GM12878 (cell line): ENCODE measurements at regions not wholly inside any gene's neighbourhood (a gene's known extent, or its start where the extent isn't known, plus 50 kb on each side); places are given as distances from the start of the nearest gene placed in this dataset.

Experiments
- ATAC-seq: fragments of 200-7000 bp; cut with Tn5 transposase; 3 replicates; pipeline ENCODE4 v1.9.1; 2020; ENCODE audit warnings: mild to moderate bottlenecking, moderate library complexity
- BruUV-seq: library from RNA; stranded (reverse); fragments of 400-500 nt; replicated peaks from 2 replicates; lab custom pipeline; 2021; lab: Mats Ljungman, UMichigan
- CTCF ChIA-PET: fragments of 300-600 bp; sonication (Branson Sonifier 250); formaldehyde crosslinking; extraction: SDS; loops from one replicate; lab custom pipeline; 2021; ENCODE audit warnings: inconsistent platforms; lab: Yijun Ruan, JAX
- POLR2A ChIA-PET: fragments of 350-600 bp; formaldehyde crosslinking; extraction: SDS; loops from one replicate; lab custom pipeline; 2021; ENCODE audit warnings: inconsistent platforms; lab: Charles Lee
- RAD21 ChIA-PET: fragments of 300-600 bp; sonication (Branson Sonifier 250); formaldehyde crosslinking; loops from one replicate; lab custom pipeline; 2023; ENCODE audit warnings: antibody characterized with exemption; ENCODE audit not compliant: unreplicated experiment; lab: Charles Lee
- SMC1A ChIA-PET: fragments of 300-600 bp; sonication (Branson Sonifier 250); formaldehyde crosslinking; loops from one replicate; lab custom pipeline; 2023; ENCODE audit not compliant: unreplicated experiment, uncharacterized antibody; lab: Charles Lee
- DNase-seq: peaks from one replicate; pipeline ENCODE4 v3.0.0-alpha.2; 2011; ENCODE audit warnings: low read depth, low spot score
- FAIRE-seq: peaks from 3 replicates; lab custom pipeline; 2011; peaks lifted over from hg19 to GRCh38; lab: Jason Lieb, UNC
- H2AFZ ChIP-seq: 2 replicates; pipeline ENCODE4 v1.6.0; 2011; ENCODE audit warnings: low read depth, low read length, control low read depth; ENCODE audit not compliant: control insufficient read depth
- H3K27ac ChIP-seq: 2 replicates; pipeline ENCODE4 v1.5.1; 2011; ENCODE audit warnings: control low read depth; ENCODE audit not compliant: control insufficient read depth, insufficient read depth
- H3K27me3 ChIP-seq, 2 experiments: replicated peaks in 1 of 2; 2 replicates each; pipeline versions ENCODE4 v1.6.0 to v1.6.1; 2011; ENCODE audit warnings: low read length in 1 of 2; ENCODE audit not compliant: control insufficient read depth in 2 of 2, insufficient read depth in 2 of 2
- H3K36me3 ChIP-seq, 2 experiments: 2 replicates each; pipeline ENCODE4 v1.5.1; 2011; ENCODE audit warnings: low read length in 1 of 2; ENCODE audit not compliant: control insufficient read depth in 2 of 2, insufficient read depth in 2 of 2
- H3K4me1 ChIP-seq: 2 replicates; pipeline ENCODE4 v1.6.1; 2011; ENCODE audit warnings: mild to moderate bottlenecking, low read length, moderate library complexity, mixed read lengths; ENCODE audit not compliant: control insufficient read depth, insufficient read depth
- H3K4me2 ChIP-seq: 2 replicates; pipeline ENCODE4 v1.6.0; 2011; ENCODE audit warnings: control low read depth; ENCODE audit not compliant: control insufficient read depth, insufficient read depth
- H3K4me3 ChIP-seq: fragments of 200-600 bp; sonication (generic); 2 replicates; pipeline ENCODE4 v1.5.1; 2016
- H3K79me2 ChIP-seq: 2 replicates; pipeline ENCODE4 v1.6.0; 2011; ENCODE audit warnings: low read length; ENCODE audit not compliant: control insufficient read depth, insufficient read depth
- H3K9ac ChIP-seq: 2 replicates; pipeline ENCODE4 v1.8.0; 2011; ENCODE audit warnings: low read length, control low read depth, mixed read lengths; ENCODE audit not compliant: control insufficient read depth, insufficient read depth
- H3K9me3 ChIP-seq: replicated peaks from 3 replicates; pipeline ENCODE4 v1.5.1; 2011; ENCODE audit warnings: mild to moderate bottlenecking, low read length; ENCODE audit not compliant: control insufficient read depth, insufficient read depth
- H4K20me1 ChIP-seq: 2 replicates; pipeline ENCODE4 v1.6.0; 2011; ENCODE audit not compliant: control insufficient read depth, insufficient read depth
- ATF7 ChIP-seq: fragments of 450-650 bp; IDR thresholded peaks from 2 replicates; pipeline ENCODE4 v1.6.1; 2016; ENCODE audit warnings: low read depth, mild to moderate bottlenecking
- BRCA1 ChIP-seq: IDR thresholded peaks from 2 replicates; pipeline ENCODE4 v1.6.1; 2011; ENCODE audit warnings: low read depth, low read length, improper control_type of control experiment
- ETV6 ChIP-seq, 2 experiments: fragments of 450-650 bp in 1 of 2; IDR thresholded peaks in 1 of 2; conservative IDR thresholded peaks in 1 of 2; 2 replicates each; pipeline ENCODE4 v1.6.1; 2014; ENCODE audit warnings: antibody characterized with exemption in 1 of 2, borderline replicate concordance in 1 of 2, low read depth in 1 of 2, mild to moderate bottlenecking in 1 of 2, moderate library complexity in 1 of 2
- MXI1 ChIP-seq: fragments of 150-350 bp; IDR thresholded peaks from 2 replicates; pipeline ENCODE4 v1.6.1; 2011; ENCODE audit warnings: low read depth, mild to moderate bottlenecking, inconsistent platforms, low read length, improper control_type of control experiment
- NFIC ChIP-seq: IDR thresholded peaks from 2 replicates; pipeline ENCODE4 v1.6.1; 2012; ENCODE audit warnings: low read depth, mild to moderate bottlenecking, inconsistent platforms, low read length, moderate library complexity
- PAX5 ChIP-seq: IDR thresholded peaks from 2 replicates; pipeline ENCODE4 v1.6.1; 2011; ENCODE audit warnings: low read depth, low read length, borderline replicate concordance
- SUPT20H ChIP-seq: IDR thresholded peaks from 2 replicates; pipeline ENCODE4 v1.6.1; 2011; ENCODE audit warnings: low read depth, mild to moderate bottlenecking, low read length, moderate library complexity, borderline replicate concordance; ENCODE audit not compliant: control insufficient read depth
- TBL1XR1 ChIP-seq: IDR thresholded peaks from 2 replicates; pipeline ENCODE4 v1.6.1; 2012; ENCODE audit warnings: low read depth, low read length, improper control_type of control experiment
- ZNF622 ChIP-seq: fragments of 450-650 bp; IDR thresholded peaks from 2 replicates; pipeline ENCODE4 v1.6.1; 2017; ENCODE audit warnings: mild to moderate bottlenecking, inconsistent platforms
- WGBS: methylation state at CpG from one replicate; pipeline ENCODE4 v1.1.6; 2016; ENCODE audit warnings: low lambda C conversion rate; ENCODE audit not compliant: insufficient replicate concordance, insufficient coverage; ENCODE audit errors: missing lambda C conversion rate; 5-methylcytosine and 5-hydroxymethylcytosine counted together
- in situ Hi-C: fragments of 300-500 bp; cut with MboI; formaldehyde crosslinking; loops from 9 replicates; pipeline ENCODE4 v1.14.3; 2018; ENCODE audit warnings: mixed read lengths
- intact Hi-C: fragments of 100-400 bp; cut with micrococcal nuclease; formaldehyde crosslinking; loops from one replicate; pipeline ENCODE4 v1.14.2; 2022; ENCODE audit not compliant: unreplicated experiment
- TF ChIP-seq, protein P1 (sequence below): fragments of 450-650 bp; IDR thresholded peaks from 2 replicates; pipeline ENCODE4 v1.6.1; 2016; ENCODE audit warnings: mild to moderate bottlenecking

GRCh38 chr18:68435581-68435980 lies 279.3 kb downstream of the TMX3 start:
- no peak overlapping the region for H2AFZ ChIP-seq
- SMC1A ChIA-PET = interaction anchor here (1.1 kb wide), 1 partner anchor 16 kb away, joined by 3 read pairs; no protein-coding TSS in a partner anchor
- POLR2A ChIA-PET = no interaction called here

GRCh38 chr18:68431922-68432198 lies 283.0 kb downstream of the TMX3 start:
- Histone ChIP-seq H3K27me3 (no peaks in the 10 kb centered on the region), H3K4me3 (no peak overlapping the region), H4K20me1 (no peaks in the 10 kb centered on the region), H3K4me2 (no peak overlapping the region), H3K9me3 (no peaks in the 10 kb centered on the region), H3K27ac (no peak overlapping the region), H3K36me3 (no peaks in the 10 kb centered on the region), H2AFZ (no peak overlapping the region), H3K9ac (no peak overlapping the region), H3K4me1 (no peaks in the 10 kb centered on the region), H3K79me2 (no peaks in the 10 kb centered on the region)
- DNase-seq = no peak
- ChIA-PET POLR2A (no interaction called here), CTCF (no interaction called here), SMC1A (interaction anchor here (1.6 kb wide), 1 partner anchor 90 kb away, joined by 5 read pairs; no protein-coding TSS in a partner anchor), RAD21 (no interaction called here)
- FAIRE-seq = no peak
- in situ Hi-C loops = no loop called here
- WGBS = 55% methylated on average over 5 of the region's 5 CpGs
- intact Hi-C loops = no loop called here
- no TSS peak for BruUV-seq
- TF ChIP-seq NFIC = no peak
- no peak for TF ChIP-seq TBL1XR1
- no peak for TF ChIP-seq PAX5
- TF ChIP-seq BRCA1 = no peak
- no peak for TF ChIP-seq ATF7
- no peak for TF ChIP-seq SUPT20H
- no peak for TF ChIP-seq MXI1
- no peak for TF ChIP-seq ZNF622
- ATAC-seq = no peak

More at GRCh38 chr18:68435581-68435980, 279.3 kb downstream of the TMX3 start:
- ChIA-PET RAD21 (no interaction called here), CTCF (no interaction called here)
- no peaks in the 10 kb centered on the region for H3K79me2 ChIP-seq
- no peak overlapping the region for H3K4me3 ChIP-seq
- no peak overlapping the region for H3K4me2 ChIP-seq
- no peaks in the 10 kb centered on the region for H3K9me3 ChIP-seq
- WGBS = 18% methylated on average over 2 of the region's 2 CpGs
- FAIRE-seq = no peak
- no peaks in the 10 kb centered on the region for H3K27me3 ChIP-seq
- TF ChIP-seq ETV6 (conservative IDR thresholded peaks at IDR 0.05 in 1 of 2, IDR thresholded peaks at IDR 0.05 in 1 of 2; ENCODE audit: borderline replicate concordance in 1 of 2, low read depth in 1 of 2) = no peak
- TF ChIP-seq, protein P1, sequence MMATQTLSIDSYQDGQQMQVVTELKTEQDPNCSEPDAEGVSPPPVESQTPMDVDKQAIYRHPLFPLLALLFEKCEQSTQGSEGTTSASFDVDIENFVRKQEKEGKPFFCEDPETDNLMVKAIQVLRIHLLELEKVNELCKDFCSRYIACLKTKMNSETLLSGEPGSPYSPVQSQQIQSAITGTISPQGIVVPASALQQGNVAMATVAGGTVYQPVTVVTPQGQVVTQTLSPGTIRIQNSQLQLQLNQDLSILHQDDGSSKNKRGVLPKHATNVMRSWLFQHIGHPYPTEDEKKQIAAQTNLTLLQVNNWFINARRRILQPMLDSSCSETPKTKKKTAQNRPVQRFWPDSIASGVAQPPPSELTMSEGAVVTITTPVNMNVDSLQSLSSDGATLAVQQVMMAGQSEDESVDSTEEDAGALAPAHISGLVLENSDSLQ = no peak
- no peaks in the 10 kb centered on the region for H3K4me1 ChIP-seq
- no peak for ATAC-seq
- no TSS peak for BruUV-seq
- no peak for DNase-seq
- H3K9ac ChIP-seq = no peak overlapping the region
- intact Hi-C loops (no loop called here), in situ Hi-C loops (no loop called here)
- no peaks in the 10 kb centered on the region for H3K36me3 ChIP-seq
- H3K27ac ChIP-seq = no peak overlapping the region
- no peaks in the 10 kb centered on the region for H4K20me1 ChIP-seq
